HEK293 (cell line): ENCODE measurements at regions not wholly inside any gene's neighbourhood (a gene's known extent, or its start where the extent isn't known, plus 50 kb on each side); places are given as distances from the start of the nearest gene placed in this dataset.

Experiments
- CTCF ChIA-PET: fragments of 350-600 bp; formaldehyde crosslinking; extraction: SDS; loops from one replicate; lab custom pipeline; 2021; ENCODE audit warnings: antibody characterized with exemption; lab: Yijun Ruan, JAX
- POLR2A ChIA-PET: fragments of 300-600 bp; formaldehyde crosslinking; extraction: SDS; loops from one replicate; lab custom pipeline; 2020; ENCODE audit warnings: antibody characterized with exemption, inconsistent platforms; lab: Yijun Ruan, JAX
- H3K27ac ChIP-seq: fragments of 200-500 bp; sonication (Bioruptor generic); 2 replicates; pipeline ENCODE4 v1.5.1; 2014; ENCODE audit warnings: low read depth, low read length, control low read depth, inconsistent platforms; ENCODE audit errors: extremely low read depth
- H3K36me3 ChIP-seq, 2 experiments: fragments of 200-500 bp in 1 of 2; sonication (Bioruptor generic) in 1 of 2; 1 replicate in 1 of 2; 2 replicates in 1 of 2; pipeline ENCODE4 v1.5.1; 2014 to 2017; ENCODE audit warnings: inconsistent platforms in 2 of 2, low read length in 2 of 2; ENCODE audit not compliant: control insufficient read depth in 2 of 2, insufficient read depth in 1 of 2
- H3K4me1 ChIP-seq: fragments of 200-500 bp; sonication (Bioruptor generic); 2 replicates; pipeline ENCODE4 v1.5.1; 2014; ENCODE audit warnings: mild to moderate bottlenecking, low read length, inconsistent platforms; ENCODE audit not compliant: control insufficient read depth, insufficient read depth
- H3K4me3 ChIP-seq: 2 replicates; pipeline ENCODE4 v1.5.1; 2011; ENCODE audit warnings: low read depth, mild to moderate bottlenecking, control low read depth, low read length, moderate library complexity
- H3K9me3 ChIP-seq: fragments of 200-500 bp; sonication (Bioruptor generic); 2 replicates; pipeline ENCODE4 v1.5.1; 2014; ENCODE audit warnings: low read depth, low read length, inconsistent platforms; ENCODE audit not compliant: control insufficient read depth, insufficient read depth
- BCL11A ChIP-seq: fragments of 450-650 bp; formaldehyde crosslinking; IDR thresholded peaks from 2 replicates; pipeline ENCODE4 v1.5.1; 2016; ENCODE audit warnings: low read depth, missing biosample characterization, missing genetic modification characterization
- BCL6B ChIP-seq: fragments of 450-650 bp; formaldehyde crosslinking; IDR thresholded peaks from 2 replicates; pipeline ENCODE4 v1.5.1; 2017; ENCODE audit warnings: missing biosample characterization, missing genetic modification characterization
- EGR2 ChIP-seq: fragments of 450-650 bp; formaldehyde crosslinking; IDR thresholded peaks from 2 replicates; pipeline ENCODE4 v1.5.1; 2016; ENCODE audit warnings: low read depth, missing biosample characterization, missing genetic modification characterization
- ELK4 ChIP-seq: IDR thresholded peaks from 2 replicates; pipeline ENCODE4 v1.6.1; 2011; ENCODE audit warnings: mild to moderate bottlenecking, low read depth, low read length, borderline replicate concordance
- RBAK ChIP-seq: fragments of 450-650 bp; formaldehyde crosslinking; IDR thresholded peaks from 2 replicates; pipeline ENCODE4 v1.5.1; 2016; ENCODE audit warnings: missing biosample characterization, missing genetic modification characterization
- REST ChIP-seq: fragments of 450-650 bp; formaldehyde crosslinking; IDR thresholded peaks from 2 replicates; pipeline ENCODE4 v1.5.1; 2016; ENCODE audit warnings: missing biosample characterization, missing genetic modification characterization
- SCRT2 ChIP-seq: fragments of 450-650 bp; formaldehyde crosslinking; IDR thresholded peaks from 2 replicates; pipeline ENCODE4 v1.5.1; 2016; ENCODE audit warnings: missing biosample characterization, missing genetic modification characterization
- TRIM28 ChIP-seq: IDR thresholded peaks from 2 replicates; pipeline ENCODE4 v1.6.1; 2011; ENCODE audit warnings: low read length, control low read depth, borderline replicate concordance
- TSHZ1 ChIP-seq: fragments of 450-650 bp; formaldehyde crosslinking; IDR thresholded peaks from 2 replicates; pipeline ENCODE4 v1.5.1; 2016; ENCODE audit warnings: missing biosample characterization, missing genetic modification characterization, borderline replicate concordance
- ZBTB48 ChIP-seq: fragments of 450-650 bp; formaldehyde crosslinking; IDR thresholded peaks from 2 replicates; pipeline ENCODE4 v1.5.1; 2016; ENCODE audit warnings: missing biosample characterization, missing genetic modification characterization
- ZFHX2 ChIP-seq: fragments of 450-650 bp; formaldehyde crosslinking; conservative IDR thresholded peaks from 2 replicates; pipeline ENCODE4 v1.5.1; 2016; ENCODE audit warnings: missing biosample characterization, missing genetic modification characterization
- ZFP37 ChIP-seq: fragments of 450-650 bp; formaldehyde crosslinking; IDR thresholded peaks from 2 replicates; pipeline ENCODE4 v1.5.1; 2016; ENCODE audit warnings: missing biosample characterization, missing genetic modification characterization
- ZNF112 ChIP-seq: fragments of 450-650 bp; formaldehyde crosslinking; IDR thresholded peaks from 2 replicates; pipeline ENCODE4 v1.5.0; 2017; ENCODE audit warnings: missing biosample characterization, missing genetic modification characterization
- ZNF133 ChIP-seq: fragments of 450-650 bp; formaldehyde crosslinking; IDR thresholded peaks from 2 replicates; pipeline ENCODE4 v1.5.1; 2016; ENCODE audit warnings: missing biosample characterization, missing genetic modification characterization
- ZNF148 ChIP-seq: fragments of 450-650 bp; formaldehyde crosslinking; IDR thresholded peaks from 2 replicates; pipeline ENCODE4 v1.5.0; 2017; ENCODE audit warnings: missing biosample characterization, missing genetic modification characterization, borderline replicate concordance
- ZNF266 ChIP-seq: fragments of 450-650 bp; formaldehyde crosslinking; IDR thresholded peaks from 2 replicates; pipeline ENCODE4 v1.5.1; 2016; ENCODE audit warnings: missing biosample characterization, missing genetic modification characterization, low read depth
- ZNF473 ChIP-seq: fragments of 450-650 bp; formaldehyde crosslinking; IDR thresholded peaks from 2 replicates; pipeline ENCODE4 v1.5.1; 2017; ENCODE audit warnings: missing biosample characterization, missing genetic modification characterization
- ZNF544 ChIP-seq: fragments of 450-650 bp; formaldehyde crosslinking; IDR thresholded peaks from 2 replicates; pipeline ENCODE4 v1.5.0; 2017; ENCODE audit warnings: missing biosample characterization, missing genetic modification characterization
- ZNF621 ChIP-seq: fragments of 450-650 bp; formaldehyde crosslinking; IDR thresholded peaks from 2 replicates; pipeline ENCODE4 v1.5.1; 2017; ENCODE audit warnings: missing biosample characterization, missing genetic modification characterization
- ZNF624 ChIP-seq: fragments of 450-650 bp; formaldehyde crosslinking; IDR thresholded peaks from 2 replicates; pipeline ENCODE4 v1.5.1; 2017; ENCODE audit warnings: missing biosample characterization, missing genetic modification characterization
- ZNF639 ChIP-seq: fragments of 450-650 bp; formaldehyde crosslinking; IDR thresholded peaks from 2 replicates; pipeline ENCODE4 v1.5.1; 2016; ENCODE audit warnings: missing biosample characterization, missing genetic modification characterization
- ZNF654 ChIP-seq: fragments of 450-650 bp; formaldehyde crosslinking; IDR thresholded peaks from 2 replicates; pipeline ENCODE4 v1.5.1; 2016; ENCODE audit warnings: low read depth, missing biosample characterization, missing genetic modification characterization
- ZNF658 ChIP-seq: fragments of 450-650 bp; formaldehyde crosslinking; IDR thresholded peaks from 2 replicates; pipeline ENCODE4; 2016; ENCODE audit warnings: missing biosample characterization, missing genetic modification characterization

GRCh38 chr14:54172114-54172513, 215.5 kb upstream of the BMP4 start:
- H3K27ac ChIP-seq, result no peak overlapping the region
- no peaks in the 10 kb centered on the region for H3K9me3 ChIP-seq
- POLR2A ChIA-PET, result no interaction called here
- TF ChIP-seq SCRT2 (tag by site-specific recombination), result no peak
- no peak for TF ChIP-seq EGR2
- TF ChIP-seq ZFHX2 (tag by site-specific recombination), result no peak
- no peak for TF ChIP-seq ZFP37
- no peak for TF ChIP-seq ZNF266 (tag by site-specific recombination)
- no peak for TF ChIP-seq BCL11A
- TF ChIP-seq ZNF621 (tag by site-specific recombination), result no peak
- H3K4me3 ChIP-seq, result no peak overlapping the region
- CTCF ChIA-PET, result interaction anchor here (0.5 to 1.5 kb wide), 2 partner anchors 95 to 157 kb away, joined by 3 to 4 read pairs; no protein-coding TSS in a partner anchor
- no peaks in the 10 kb centered on the region for H3K36me3 ChIP-seq
- peaks cover 6% of the 10 kb centered on the region for H3K4me1 ChIP-seq

GRCh38 chr14:54172562-54172961, 215.9 kb upstream of the BMP4 start:
- ChIA-PET CTCF (interaction anchor here (1.5 kb wide), 1 partner anchor 156 kb away, joined by 4 read pairs; no protein-coding TSS in a partner anchor), POLR2A (no interaction called here)
- H3K9me3 ChIP-seq, result no peaks in the 10 kb centered on the region
- peaks cover 10% of the 10 kb centered on the region for H3K4me1 ChIP-seq
- H3K36me3 ChIP-seq, result no peaks in the 10 kb centered on the region
- H3K27ac ChIP-seq, result no peak overlapping the region
- H3K4me3 ChIP-seq, result no peak overlapping the region
- TF ChIP-seq ZNF112 (tag by site-specific recombination), result no peak
- TF ChIP-seq RBAK (tag by site-specific recombination), result no peak
- TF ChIP-seq ZNF654 (tag by site-specific recombination), result no peak
- TF ChIP-seq TSHZ1 (tag by site-specific recombination), result no peak
- no peak for TF ChIP-seq ELK4
- TF ChIP-seq ZNF473 (tag by site-specific recombination), result no peak
- no peak for TF ChIP-seq TRIM28
- TF ChIP-seq ZNF544 (tag by site-specific recombination), result no peak
- no peak for TF ChIP-seq REST (tag by site-specific recombination)
- no peak for TF ChIP-seq ZNF148 (tag by site-specific recombination)
- no peak for TF ChIP-seq BCL6B (tag by site-specific recombination)
- no peak for TF ChIP-seq ZNF639 (tag by site-specific recombination)
- no peak for TF ChIP-seq ZNF133 (tag by site-specific recombination)
- TF ChIP-seq ZNF624 (tag by site-specific recombination), result no peak
- no peak for TF ChIP-seq ZNF658
- no peak for TF ChIP-seq ZBTB48
